ENCODE measurements at regions not wholly inside any gene's neighbourhood (a gene's known extent, or its start where the extent isn't known, plus 50 kb on each side); places are given as distances from the start of the nearest gene placed in this dataset.

DNA sequence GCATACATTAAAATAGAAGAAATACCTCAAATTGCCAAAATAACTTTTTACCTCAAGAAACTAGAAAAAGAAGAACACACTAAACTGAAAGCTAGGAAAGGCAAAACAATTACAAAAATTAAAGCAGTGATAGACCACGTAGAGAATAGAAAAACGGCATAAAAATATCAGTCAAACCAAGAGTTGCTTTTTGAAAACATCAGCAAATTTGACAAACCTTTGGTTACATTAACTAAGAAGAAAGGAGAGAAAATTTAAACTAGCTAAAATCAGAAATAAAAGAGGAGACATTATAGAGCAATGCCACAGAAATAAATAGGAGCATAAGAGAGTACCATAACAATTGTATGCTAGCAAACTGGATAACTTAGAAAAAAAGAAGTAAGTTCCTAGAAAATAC, 553.8 kb downstream of the CCER1 start:
- Histone ChIP-seq H3K14ac (ENCODE audit: insufficient read depth, low read length) (no peak overlapping the region), H3K23me2 (ENCODE audit: insufficient read length, low read depth, low read length, poor library complexity, severe bottlenecking) (no peaks in the 10 kb centered on the region), H3K23ac (ENCODE audit: insufficient read length, low read depth, low read length) (no peak overlapping the region), H2BK20ac (ENCODE audit: low read depth, low read length, poor library complexity, severe bottlenecking) (no peak overlapping the region), H4K20me1 (ENCODE audit: control insufficient read depth, insufficient read depth, insufficient read length) (no peaks in the 10 kb centered on the region), H2BK12ac (ENCODE audit: insufficient read length, low read depth, low read length) (no peak overlapping the region), H3K18ac (ENCODE audit: insufficient read length, low read depth, low read length) (no peak overlapping the region), H3K9ac (ENCODE audit: extremely low read depth, insufficient read length, low read length) (no peak overlapping the region), H2BK5ac (ENCODE audit: insufficient read length, low read length) (no peak overlapping the region), H2BK15ac (ENCODE audit: low read depth, low read length) (no peak overlapping the region), H3K4ac (ENCODE audit: low read depth, low read length) (no peak overlapping the region), H3K27me3 (ENCODE audit: insufficient read depth, low read length) (no peaks in the 10 kb centered on the region), H3K9me3 (ENCODE audit: control insufficient read depth, low read depth, low read length) (no peaks in the 10 kb centered on the region), H4K91ac (ENCODE audit: insufficient read length, low read depth, low read length) (no peak overlapping the region), H3K79me2 (ENCODE audit: insufficient read depth, low read length) (no peaks in the 10 kb centered on the region), H3K4me1 (ENCODE audit: insufficient read depth, low read length) (no peaks in the 10 kb centered on the region), H2BK120ac (ENCODE audit: low read depth, low read length, poor library complexity, severe bottlenecking) (no peak overlapping the region), H4K5ac (ENCODE audit: insufficient read length, low read depth, low read length) (no peak overlapping the region), H2AFZ (ENCODE audit: low read length) (no peak overlapping the region), H3K79me1 (ENCODE audit: insufficient read depth, low read depth, low read length, poor library complexity, severe bottlenecking) (no peaks in the 10 kb centered on the region), H3K4me2 (ENCODE audit: insufficient read depth, insufficient read length, low read length) (no peak overlapping the region), H3T11ph (ENCODE audit: low read length) (no peak overlapping the region), H4K8ac (replicated peaks; ENCODE audit: insufficient read length, low read depth, low read length) (no peak overlapping the region), H2AK5ac (ENCODE audit: insufficient read length, low read length) (no peak overlapping the region), H3K56ac (ENCODE audit: insufficient read length, low read depth, low read length) (no peak overlapping the region), H3K27ac (ENCODE audit: insufficient read length, low read depth, low read length) (no peak overlapping the region)
- TF ChIP-seq, protein P1, sequence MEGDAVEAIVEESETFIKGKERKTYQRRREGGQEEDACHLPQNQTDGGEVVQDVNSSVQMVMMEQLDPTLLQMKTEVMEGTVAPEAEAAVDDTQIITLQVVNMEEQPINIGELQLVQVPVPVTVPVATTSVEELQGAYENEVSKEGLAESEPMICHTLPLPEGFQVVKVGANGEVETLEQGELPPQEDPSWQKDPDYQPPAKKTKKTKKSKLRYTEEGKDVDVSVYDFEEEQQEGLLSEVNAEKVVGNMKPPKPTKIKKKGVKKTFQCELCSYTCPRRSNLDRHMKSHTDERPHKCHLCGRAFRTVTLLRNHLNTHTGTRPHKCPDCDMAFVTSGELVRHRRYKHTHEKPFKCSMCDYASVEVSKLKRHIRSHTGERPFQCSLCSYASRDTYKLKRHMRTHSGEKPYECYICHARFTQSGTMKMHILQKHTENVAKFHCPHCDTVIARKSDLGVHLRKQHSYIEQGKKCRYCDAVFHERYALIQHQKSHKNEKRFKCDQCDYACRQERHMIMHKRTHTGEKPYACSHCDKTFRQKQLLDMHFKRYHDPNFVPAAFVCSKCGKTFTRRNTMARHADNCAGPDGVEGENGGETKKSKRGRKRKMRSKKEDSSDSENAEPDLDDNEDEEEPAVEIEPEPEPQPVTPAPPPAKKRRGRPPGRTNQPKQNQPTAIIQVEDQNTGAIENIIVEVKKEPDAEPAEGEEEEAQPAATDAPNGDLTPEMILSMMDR (conservative IDR thresholded peaks at IDR 0.05) = no peak
- Mint-ChIP-seq H3K27me3 (ENCODE audit: low read depth) (no peaks in the 10 kb centered on the region; the same call in 1 of the 2 replicates), H3K4me3 (no peak overlapping the region), H3K36me3 (ENCODE audit: insufficient read depth in 1 of 3, low read depth in 3 of 3) (peaks cover 0 to 4% (median 0%) of the 10 kb centered on the region in 3 experiments; a peak in 3 of 7 replicates), H3K9me3 (peaks cover 3% of the 10 kb centered on the region in 2 experiments; a peak in 4 of 5 replicates), H3K4me1 (no peaks in the 10 kb centered on the region), H3K27ac (no peak overlapping the region; a peak in 1 of 7 replicates)
- no CpG with 5 or more reads among the region's 2 CpGs for WGBS (ENCODE audit: extremely low coverage, insufficient read length, low lambda C conversion rate)
- no peak for DNase-seq

Measured in H9 (cell line).